Suprapubic skin (tissue), 3 donors: ENCODE measurements at regions not wholly inside any gene's neighbourhood (a gene's known extent, or its start where the extent isn't known, plus 50 kb on each side); places are given as distances from the start of the nearest gene placed in this dataset.

Source experiments
- POLR2A ChIP-seq, 2 donors: fragments of 450-650 bp; IDR thresholded peaks; one replicate each; pipeline ENCODE4 v1.6.1; 2017; ENCODE audit warnings: antibody characterized with exemption in 2 of 2, mild to moderate bottlenecking in 2 of 2, moderate library complexity in 2 of 2
- TF ChIP-seq, protein P1 (sequence below), 2 donors: fragments of 200-600 bp in 1 of 2; fragments of 450-650 bp in 1 of 2; sonication (generic) in 1 of 2; IDR thresholded peaks; one replicate each; pipeline ENCODE4 v1.5.1; 2016 to 2019; ENCODE audit warnings: antibody characterized with exemption in 2 of 2, mild to moderate bottlenecking in 1 of 2, moderate library complexity in 1 of 2

DNA sequence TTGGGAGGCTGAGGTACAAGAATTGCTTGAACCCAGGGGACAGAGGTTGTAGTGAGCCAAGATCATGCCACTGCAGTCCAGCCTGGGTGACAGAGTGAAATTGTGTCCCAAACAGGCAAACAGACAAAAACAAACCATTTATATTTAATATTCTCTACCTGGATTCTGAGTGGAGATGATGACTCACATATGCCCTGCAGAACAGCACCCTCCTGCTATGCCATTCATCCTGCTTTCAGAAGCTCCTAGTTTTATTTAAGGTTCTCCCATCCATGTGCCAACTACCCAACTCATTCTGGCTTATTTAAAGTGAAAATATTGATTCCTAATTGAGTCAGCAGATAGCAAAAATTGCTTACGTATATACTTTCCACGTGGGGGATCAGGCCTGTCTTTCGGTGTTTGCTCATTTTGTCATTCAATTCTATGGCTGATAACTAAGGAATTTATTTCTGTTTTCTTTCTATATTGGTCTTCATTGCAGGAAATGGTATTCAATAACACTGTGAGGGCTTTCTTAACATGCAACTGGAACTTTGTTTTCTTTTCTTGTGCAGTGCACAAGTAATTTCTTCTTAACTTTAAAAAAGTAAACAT lies 459.1 kb upstream of the JAG1 start:
- TF ChIP-seq, protein P1, sequence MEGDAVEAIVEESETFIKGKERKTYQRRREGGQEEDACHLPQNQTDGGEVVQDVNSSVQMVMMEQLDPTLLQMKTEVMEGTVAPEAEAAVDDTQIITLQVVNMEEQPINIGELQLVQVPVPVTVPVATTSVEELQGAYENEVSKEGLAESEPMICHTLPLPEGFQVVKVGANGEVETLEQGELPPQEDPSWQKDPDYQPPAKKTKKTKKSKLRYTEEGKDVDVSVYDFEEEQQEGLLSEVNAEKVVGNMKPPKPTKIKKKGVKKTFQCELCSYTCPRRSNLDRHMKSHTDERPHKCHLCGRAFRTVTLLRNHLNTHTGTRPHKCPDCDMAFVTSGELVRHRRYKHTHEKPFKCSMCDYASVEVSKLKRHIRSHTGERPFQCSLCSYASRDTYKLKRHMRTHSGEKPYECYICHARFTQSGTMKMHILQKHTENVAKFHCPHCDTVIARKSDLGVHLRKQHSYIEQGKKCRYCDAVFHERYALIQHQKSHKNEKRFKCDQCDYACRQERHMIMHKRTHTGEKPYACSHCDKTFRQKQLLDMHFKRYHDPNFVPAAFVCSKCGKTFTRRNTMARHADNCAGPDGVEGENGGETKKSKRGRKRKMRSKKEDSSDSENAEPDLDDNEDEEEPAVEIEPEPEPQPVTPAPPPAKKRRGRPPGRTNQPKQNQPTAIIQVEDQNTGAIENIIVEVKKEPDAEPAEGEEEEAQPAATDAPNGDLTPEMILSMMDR (IDR thresholded peaks at IDR 0.05), result no peak
- TF ChIP-seq POLR2A (IDR thresholded peaks at IDR 0.05), result no peak
